Breast epithelium (tissue), 4 donors: ENCODE measurements at regions not wholly inside any gene's neighbourhood (a gene's known extent, or its start where the extent isn't known, plus 50 kb on each side); places are given as distances from the start of the nearest gene placed in this dataset.

ENCODE experiments used
- DNase-seq, 2 donors: peaks; one replicate each; pipeline ENCODE4 v3.0.0-alpha.2; 2019; ENCODE audit warnings: low spot score in 2 of 2
- H3K27ac ChIP-seq, 2 donors: fragments of 200-600 bp; sonication (generic) in 1 of 2; one replicate each; pipeline ENCODE4 v1.5.1; 2016 to 2019; ENCODE audit warnings: mild to moderate bottlenecking in 1 of 2
- H3K27me3 ChIP-seq, 2 donors: fragments of 200-600 bp; sonication (generic) in 1 of 2; one replicate each; pipeline versions ENCODE4 v1.5.1 to v1.6.0; 2017 to 2019; ENCODE audit warnings: control low read depth in 1 of 2, mild to moderate bottlenecking in 1 of 2
- H3K36me3 ChIP-seq: fragments of 200-600 bp; one replicate; pipeline ENCODE4 v1.5.1; 2019
- H3K4me1 ChIP-seq, 2 donors: fragments of 200-600 bp; sonication (generic); one replicate each; pipeline ENCODE4 v1.5.1; 2016 to 2019; ENCODE audit warnings: control low read depth in 1 of 2
- H3K4me3 ChIP-seq, 3 donors: fragments of 200-600 bp; sonication (generic); 1 replicate in 2 of 3; 2 replicates in 1 of 3; pipeline ENCODE4 v1.5.1; 2016 to 2019; ENCODE audit warnings: mild to moderate bottlenecking in 3 of 3, moderate library complexity in 2 of 3
- H3K9me3 ChIP-seq, 2 donors: fragments of 200-600 bp; sonication (generic) in 1 of 2; one replicate each; pipeline ENCODE4 v1.5.1; 2016 to 2019; ENCODE audit warnings: control low read depth in 1 of 2
- CTCF ChIP-seq, 3 donors: fragments of 450-650 bp; IDR thresholded peaks; one replicate each; pipeline ENCODE4 v1.5.1; 2016 to 2017; ENCODE audit warnings: antibody characterized with exemption in 3 of 3, mild to moderate bottlenecking in 3 of 3, moderate library complexity in 3 of 3
- POLR2A ChIP-seq: fragments of 450-650 bp; IDR thresholded peaks from one replicate; pipeline ENCODE4 v1.6.1; 2016; ENCODE audit warnings: antibody characterized with exemption, mild to moderate bottlenecking, moderate library complexity
- POLR2AphosphoS5 ChIP-seq, 3 donors: sonication (generic); formaldehyde crosslinking; IDR thresholded peaks; one replicate each; pipeline ENCODE4 v1.6.1; 2017; ENCODE audit warnings: antibody characterized with exemption in 3 of 3
- intact Hi-C: fragments of 100-400 bp; cut with DNase I; formaldehyde crosslinking; loops from one replicate; pipeline ENCODE4 v1.15.1; 2023; ENCODE audit warnings: low total_unique reads

GRCh38 chr7:79828866-79829265 is 305.8 kb upstream of the GNAI1 start:
- Histone ChIP-seq H3K27ac (no peak overlapping the region), H3K4me1 (no peaks in the 10 kb centered on the region), H3K4me3 (no peak overlapping the region), H3K36me3 (no peaks in the 10 kb centered on the region), H3K27me3 (no peaks in the 10 kb centered on the region), H3K9me3 (no peaks in the 10 kb centered on the region)
- intact Hi-C loops, result loop anchor here (5.0 kb wide), 1 partner anchor 507 kb away; no protein-coding TSS in a partner anchor
- DNase-seq, result no peak
- TF ChIP-seq POLR2A, result no peak
- TF ChIP-seq POLR2AphosphoS5 (IDR thresholded peaks at IDR 0.05), result no peak

- TF ChIP-seq CTCF (IDR thresholded peaks at IDR 0.05) (no peak), POLR2A (no peak), POLR2AphosphoS5 (IDR thresholded peaks at IDR 0.05) (no peak)
- no peaks in the 10 kb centered on the region for H3K36me3 ChIP-seq
- H3K9me3 ChIP-seq, result no peaks in the 10 kb centered on the region
- H3K4me1 ChIP-seq, result no peaks in the 10 kb centered on the region
- intact Hi-C loops, result no loop called here
- no peaks in the 10 kb centered on the region for H3K27me3 ChIP-seq
- DNase-seq, result no peak
- no peak overlapping the region for H3K27ac ChIP-seq
- H3K4me3 ChIP-seq, result no peak overlapping the region
Observed at GRCh38 chr7:79823246-79823951, 311.2 kb upstream of the GNAI1 start.

- no peaks in the 10 kb centered on the region for H3K9me3 ChIP-seq
- H3K4me1 ChIP-seq, result no peaks in the 10 kb centered on the region
- TF ChIP-seq POLR2AphosphoS5 (IDR thresholded peaks at IDR 0.05), result no peak
- no peak for TF ChIP-seq CTCF (IDR thresholded peaks at IDR 0.05)
- TF ChIP-seq POLR2A, result no peak
- H3K27me3 ChIP-seq, result no peaks in the 10 kb centered on the region
- DNase-seq, result no peak
- no peak overlapping the region for H3K4me3 ChIP-seq
- no peak overlapping the region for H3K27ac ChIP-seq
- intact Hi-C loops, result no loop called here
- H3K36me3 ChIP-seq, result no peaks in the 10 kb centered on the region
Observed at GRCh38 chr7:79822620-79823240, 311.9 kb upstream of the GNAI1 start.

GRCh38 chr7:79820387-79820786 is 314.2 kb upstream of the GNAI1 start:
- intact Hi-C loops, result no loop called here
- DNase-seq, result no peak
- no peak for TF ChIP-seq POLR2A
- Histone ChIP-seq H3K27me3 (no peaks in the 10 kb centered on the region), H3K27ac (no peak overlapping the region), H3K4me1 (no peaks in the 10 kb centered on the region), H3K36me3 (no peaks in the 10 kb centered on the region), H3K4me3 (no peak overlapping the region), H3K9me3 (no peaks in the 10 kb centered on the region)

- no peak for DNase-seq
- Histone ChIP-seq H3K36me3 (no peaks in the 10 kb centered on the region), H3K4me1 (no peaks in the 10 kb centered on the region), H3K4me3 (no peak overlapping the region), H3K27me3 (no peaks in the 10 kb centered on the region), H3K27ac (no peak overlapping the region), H3K9me3 (no peaks in the 10 kb centered on the region)
- TF ChIP-seq POLR2AphosphoS5 (IDR thresholded peaks at IDR 0.05) (no peak), POLR2A (no peak), CTCF (IDR thresholded peaks at IDR 0.05) (no peak)
- intact Hi-C loops, result no loop called here
Observed at GRCh38 chr7:79810916-79811315, 323.7 kb upstream of the GNAI1 start.

DNA sequence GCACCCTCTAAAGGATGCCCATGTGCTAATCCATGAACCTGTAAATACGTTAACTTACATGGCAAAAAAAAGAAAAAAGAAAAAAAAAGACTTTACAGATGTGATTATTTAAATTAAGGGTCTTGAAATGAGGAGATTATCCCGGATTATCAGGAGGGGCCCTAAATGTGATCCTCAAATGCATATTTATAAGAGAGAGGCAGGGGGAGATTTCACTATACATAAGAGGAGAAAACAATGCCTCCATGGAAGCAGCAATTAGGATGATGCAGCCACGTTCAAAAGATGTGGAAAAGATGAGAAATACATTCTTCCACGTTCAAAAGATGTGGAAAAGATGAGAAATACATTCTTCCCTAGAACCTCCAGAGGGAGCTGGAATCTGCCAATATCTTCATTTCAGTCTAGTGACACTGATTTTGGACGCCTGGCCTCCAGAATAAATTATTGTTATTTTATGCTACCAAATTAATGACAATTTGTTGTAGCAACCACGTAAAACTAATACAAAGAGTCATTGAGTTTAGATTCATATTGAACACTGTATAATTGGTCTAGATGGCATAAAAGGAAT is 328.4 kb upstream of the GNAI1 start:
- no peak overlapping the region for H3K27ac ChIP-seq
- no peak overlapping the region for H3K4me3 ChIP-seq
- TF ChIP-seq POLR2AphosphoS5 (IDR thresholded peaks at IDR 0.05) (no peak), POLR2A (no peak), CTCF (IDR thresholded peaks at IDR 0.05) (no peak)
- no peaks in the 10 kb centered on the region for H3K4me1 ChIP-seq
- intact Hi-C loops, result no loop called here
- no peaks in the 10 kb centered on the region for H3K27me3 ChIP-seq
- DNase-seq, result no peak
- no peaks in the 10 kb centered on the region for H3K36me3 ChIP-seq
- H3K9me3 ChIP-seq, result no peaks in the 10 kb centered on the region
